ENCODE measurements at regions not wholly inside any gene's neighbourhood (a gene's known extent, or its start where the extent isn't known, plus 50 kb on each side); places are given as distances from the start of the nearest gene placed in this dataset.

DNA sequence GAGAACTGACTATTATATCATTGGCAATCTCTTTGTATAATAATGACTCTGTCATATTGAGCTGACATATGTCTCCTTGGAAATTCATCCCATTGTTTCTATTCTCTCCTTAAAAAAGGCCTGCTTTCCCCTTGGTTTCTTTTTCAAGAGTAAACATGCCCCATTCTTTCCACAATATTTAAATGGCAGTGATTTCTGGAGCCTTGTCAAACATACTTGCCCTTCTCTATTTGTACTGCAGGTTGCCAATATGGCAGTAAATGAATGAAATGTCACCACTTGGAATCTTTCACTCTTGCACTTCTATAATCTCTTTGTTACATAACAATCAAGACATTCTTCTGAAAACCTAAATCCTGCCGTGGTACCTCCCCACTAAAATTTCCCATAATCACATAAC is 1265.1 kb upstream of the CDH8 start:
- TF ChIP-seq, protein P1, sequence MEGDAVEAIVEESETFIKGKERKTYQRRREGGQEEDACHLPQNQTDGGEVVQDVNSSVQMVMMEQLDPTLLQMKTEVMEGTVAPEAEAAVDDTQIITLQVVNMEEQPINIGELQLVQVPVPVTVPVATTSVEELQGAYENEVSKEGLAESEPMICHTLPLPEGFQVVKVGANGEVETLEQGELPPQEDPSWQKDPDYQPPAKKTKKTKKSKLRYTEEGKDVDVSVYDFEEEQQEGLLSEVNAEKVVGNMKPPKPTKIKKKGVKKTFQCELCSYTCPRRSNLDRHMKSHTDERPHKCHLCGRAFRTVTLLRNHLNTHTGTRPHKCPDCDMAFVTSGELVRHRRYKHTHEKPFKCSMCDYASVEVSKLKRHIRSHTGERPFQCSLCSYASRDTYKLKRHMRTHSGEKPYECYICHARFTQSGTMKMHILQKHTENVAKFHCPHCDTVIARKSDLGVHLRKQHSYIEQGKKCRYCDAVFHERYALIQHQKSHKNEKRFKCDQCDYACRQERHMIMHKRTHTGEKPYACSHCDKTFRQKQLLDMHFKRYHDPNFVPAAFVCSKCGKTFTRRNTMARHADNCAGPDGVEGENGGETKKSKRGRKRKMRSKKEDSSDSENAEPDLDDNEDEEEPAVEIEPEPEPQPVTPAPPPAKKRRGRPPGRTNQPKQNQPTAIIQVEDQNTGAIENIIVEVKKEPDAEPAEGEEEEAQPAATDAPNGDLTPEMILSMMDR (IDR thresholded peaks at IDR 0.05): no peak
- no peak for TF ChIP-seq POLR2A (IDR thresholded peaks at IDR 0.05)

Data from testis (tissue), 2 donors.